ENCODE measurements at regions not wholly inside any gene's neighbourhood (a gene's known extent, or its start where the extent isn't known, plus 50 kb on each side); places are given as distances from the start of the nearest gene placed in this dataset.
"Not testable (repeated sequence)": the region's sequence is repeated elsewhere in the genome, so short reads cannot be mapped to it uniquely, and the experiment has no call there.

DNA sequence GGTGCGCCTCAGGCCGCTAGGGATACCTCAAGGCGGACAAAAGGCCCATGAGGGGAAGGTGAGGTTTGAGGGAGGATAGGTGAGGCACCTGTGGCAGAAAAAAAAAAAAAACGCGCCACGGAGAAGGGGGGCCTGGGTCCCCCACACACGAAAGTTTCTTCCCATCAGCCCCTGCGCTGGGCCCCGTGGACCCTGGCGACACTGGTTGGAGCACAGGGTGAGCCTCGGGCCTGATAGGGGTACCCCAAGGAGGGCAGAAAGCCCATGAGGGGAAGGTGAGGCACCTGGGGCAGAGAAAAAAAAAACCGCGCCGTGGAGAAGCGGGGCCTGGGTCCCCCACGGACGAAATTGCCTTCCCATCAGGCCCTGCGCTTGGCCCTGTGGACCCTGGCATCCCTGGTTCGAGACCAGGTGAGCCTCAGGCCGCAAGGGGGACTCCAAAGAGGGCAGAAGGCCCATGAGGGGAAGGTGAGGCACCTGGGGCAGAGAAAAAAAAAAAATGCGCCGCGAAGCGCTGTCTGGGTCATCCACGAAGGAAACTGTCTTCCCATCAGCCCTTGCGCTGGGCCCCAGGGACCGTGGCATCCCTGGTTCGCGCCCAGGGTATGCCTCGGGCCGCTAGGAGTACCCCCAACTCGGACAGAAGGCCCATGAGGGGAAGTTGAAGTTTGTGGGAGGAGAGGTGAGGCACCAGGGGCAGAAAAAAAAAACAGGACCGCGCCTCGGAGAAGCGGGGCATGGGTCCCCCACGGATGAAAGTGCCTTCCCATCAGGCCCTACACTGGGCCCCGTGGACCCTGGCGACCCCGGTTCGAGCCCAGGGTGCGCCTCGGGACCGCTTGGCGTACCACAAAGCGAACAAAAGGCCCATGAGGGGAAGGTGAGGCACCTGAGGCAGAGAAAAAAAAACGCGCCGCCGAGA lies 226.2 kb downstream of the CCDC74A start:
- no peak for DNase-seq

- DNase-seq: no peak
Measured at GRCh38 chr2:131754929-131755720, 227.4 kb downstream of the CCDC74A start.

GRCh38 chr2:131756141-131756907 lies 228.6 kb downstream of the CCDC74A start:
- DNase-seq: no peak

DNA sequence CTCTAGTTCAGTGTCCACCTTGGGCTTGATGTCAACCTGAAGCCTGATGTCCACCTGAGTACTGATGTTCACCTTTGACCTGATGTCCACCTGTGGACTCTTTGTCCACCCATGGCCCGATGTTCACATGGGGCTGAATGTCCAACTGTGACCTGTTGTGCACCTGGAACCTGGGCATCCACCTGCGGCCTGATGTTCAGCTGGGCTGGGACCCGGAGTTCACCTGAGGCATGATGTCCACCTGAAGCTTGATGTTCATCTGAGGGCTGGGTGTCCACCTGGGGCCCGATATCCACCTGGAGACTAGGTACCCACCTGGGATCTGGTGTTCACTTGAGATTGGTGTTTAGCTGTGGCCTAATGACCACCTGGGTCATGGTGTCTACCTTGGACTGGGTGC lies 231.3 kb downstream of the CCDC74A start:
- not testable (repeated sequence) for DNase-seq

- DNase-seq: not testable (repeated sequence)
Measured at GRCh38 chr2:131774955-131775555, 247.4 kb downstream of the CCDC74A start.

- peak; percentile 34 for DNase-seq
Measured at GRCh38 chr2:131775903-131776506, 248.3 kb downstream of the CCDC74A start.

DNA sequence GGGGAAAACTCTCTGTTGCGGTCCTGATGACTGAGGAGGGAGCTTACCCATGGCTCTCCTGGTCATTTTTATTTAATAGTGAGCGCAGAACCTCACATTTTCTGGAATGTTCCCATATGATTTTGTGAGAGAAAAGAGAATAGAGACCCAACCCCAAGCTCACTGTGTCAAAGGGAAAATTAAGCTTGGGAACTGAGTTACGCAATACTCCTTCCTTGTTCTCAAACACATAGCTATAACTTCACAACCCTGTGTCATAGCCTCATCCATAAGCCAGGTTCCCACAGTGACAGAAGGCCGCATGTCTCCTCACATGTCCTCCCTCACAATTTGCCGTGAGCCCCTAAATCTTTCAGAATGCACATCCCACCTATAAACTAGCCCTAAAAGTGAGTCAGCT lies 252.8 kb downstream of the CCDC74A start:
- not testable (repeated sequence) for DNase-seq

DNA sequence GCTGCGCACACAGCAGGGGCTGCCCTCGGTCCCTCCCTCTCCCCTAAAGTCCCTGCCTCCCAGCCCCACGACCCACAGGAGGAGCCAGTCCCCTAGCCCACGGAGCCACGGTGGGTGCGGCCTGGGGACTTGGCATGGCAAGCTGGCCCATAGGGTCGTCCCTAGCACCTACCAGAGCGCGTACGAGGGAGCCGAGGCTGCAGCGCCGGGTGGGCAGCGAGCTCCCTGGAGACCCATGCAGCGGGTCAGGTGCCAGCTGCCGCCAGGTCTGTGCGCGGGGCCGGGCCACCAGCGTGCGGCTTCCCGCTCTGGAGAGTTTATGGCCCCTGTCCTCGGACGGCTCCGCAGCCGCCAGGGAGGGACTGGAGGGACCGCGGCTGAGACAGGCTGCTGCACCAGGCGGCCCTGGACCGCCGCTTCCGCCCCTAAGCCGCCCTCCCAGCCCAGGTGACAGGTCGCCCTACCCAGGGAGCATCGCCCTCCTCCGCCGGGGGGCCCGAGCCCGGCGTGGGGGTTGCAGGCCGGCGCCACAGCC lies 273.6 kb downstream of the CCDC74A start:
- no peak for DNase-seq

- peak; percentile 81 for DNase-seq
Measured at GRCh38 chr2:131801745-131802350, 274.2 kb downstream of the CCDC74A start.

DNA sequence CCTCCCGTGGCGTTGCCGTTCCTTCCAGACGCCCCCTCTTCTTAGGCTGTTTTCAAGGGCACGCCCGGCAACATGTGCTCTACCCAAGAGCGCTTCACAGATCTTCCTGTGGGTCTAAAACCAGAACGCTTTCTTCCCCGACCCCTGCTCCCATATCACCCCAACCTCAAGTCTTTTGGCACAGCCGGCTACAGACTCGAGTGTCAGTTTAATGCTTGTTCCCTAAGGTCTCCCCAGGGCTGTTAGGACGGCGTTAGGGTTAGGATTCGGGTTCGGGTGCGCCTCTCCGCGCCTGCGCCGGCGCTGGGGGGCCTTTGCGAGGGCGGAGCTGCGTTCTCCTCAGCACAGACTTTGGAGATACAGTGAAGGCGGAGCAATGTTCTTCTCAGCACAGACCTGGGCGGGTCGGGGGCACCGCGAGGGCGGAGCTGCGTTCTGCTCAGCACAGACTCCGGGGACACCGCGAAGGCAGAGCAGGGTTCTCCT lies 274.7 kb downstream of the CCDC74A start:
- peak; percentile 39 for DNase-seq

- DNase-seq: not testable (repeated sequence)
Measured at GRCh38 chr2:131803237-131803636, 275.5 kb downstream of the CCDC74A start.

- not testable (repeated sequence) for DNase-seq
Measured at GRCh38 chr2:131812605-131813004, 284.9 kb downstream of the CCDC74A start.

DNA sequence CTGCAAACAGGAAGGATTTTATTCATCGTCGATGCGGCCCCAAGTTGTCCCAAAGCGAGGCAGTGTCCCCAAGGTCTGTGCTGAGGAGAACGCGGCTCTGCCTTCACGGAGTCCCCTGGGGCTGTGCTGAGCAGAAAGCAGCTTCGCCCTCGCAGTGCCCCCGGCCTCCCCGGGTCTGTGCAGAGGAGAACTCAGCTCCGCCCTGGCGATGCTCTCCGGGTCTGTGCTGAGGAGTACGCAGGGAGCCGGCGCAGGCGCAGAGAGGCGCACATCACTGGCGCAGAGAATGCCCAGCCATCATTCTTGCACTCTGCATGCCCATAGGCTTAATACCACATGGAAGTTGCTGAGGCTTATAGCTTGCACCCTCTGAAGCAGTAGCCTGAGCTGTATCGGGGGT lies 285.7 kb downstream of the CCDC74A start:
- DNase-seq: not testable (repeated sequence)

GRCh38 chr2:131818267-131818973 lies 290.7 kb downstream of the CCDC74A start:
- not testable (repeated sequence) for DNase-seq

DNA sequence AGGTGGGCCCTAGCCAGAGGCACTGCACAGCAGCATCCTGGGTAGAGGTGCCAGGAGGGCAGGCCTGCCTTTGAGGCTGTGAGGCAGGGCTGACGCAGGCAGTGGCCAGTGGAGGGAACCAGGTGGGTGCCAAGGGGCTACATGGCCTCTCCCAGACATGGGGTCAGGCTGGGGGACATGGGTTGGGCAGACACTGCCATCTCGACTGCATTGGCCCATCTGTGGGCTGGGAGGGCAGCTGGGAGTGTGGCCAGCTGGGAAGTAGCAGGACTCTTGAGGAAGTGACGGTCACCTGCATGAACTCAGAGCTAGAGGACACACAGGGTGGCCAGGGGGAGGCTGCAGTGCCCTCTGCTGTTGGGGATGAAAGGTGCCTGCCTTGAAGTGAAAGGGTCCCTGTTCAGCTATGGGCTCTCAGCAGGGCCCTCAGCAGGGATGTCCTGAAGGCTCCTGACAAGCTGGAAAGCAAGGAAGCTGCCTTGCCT lies 294.6 kb downstream of the CCDC74A start:
- not testable (repeated sequence) for DNase-seq

- not testable (repeated sequence) for DNase-seq
Measured at GRCh38 chr2:131823058-131823457, 295.4 kb downstream of the CCDC74A start.

DNA sequence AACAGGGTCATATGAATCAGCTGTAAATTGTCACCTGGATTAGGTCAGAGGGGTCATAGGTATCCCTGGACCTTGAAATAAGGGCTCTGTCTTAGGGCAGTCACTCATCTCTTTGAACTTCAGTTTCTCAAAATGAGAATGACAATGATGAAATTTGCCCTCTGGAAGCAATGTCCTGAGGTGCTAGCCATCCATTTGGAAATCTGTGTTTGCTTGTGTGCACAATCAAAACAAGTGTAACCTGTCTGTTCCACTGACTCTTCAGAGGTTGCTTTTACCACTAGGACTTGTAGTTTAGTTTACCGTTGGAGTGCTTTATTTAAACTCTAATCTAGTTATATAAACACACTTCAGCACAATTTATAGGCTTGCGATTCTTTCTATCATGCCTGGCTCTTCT lies 297.3 kb downstream of the CCDC74A start:
- DNase-seq: not testable (repeated sequence)

DNA sequence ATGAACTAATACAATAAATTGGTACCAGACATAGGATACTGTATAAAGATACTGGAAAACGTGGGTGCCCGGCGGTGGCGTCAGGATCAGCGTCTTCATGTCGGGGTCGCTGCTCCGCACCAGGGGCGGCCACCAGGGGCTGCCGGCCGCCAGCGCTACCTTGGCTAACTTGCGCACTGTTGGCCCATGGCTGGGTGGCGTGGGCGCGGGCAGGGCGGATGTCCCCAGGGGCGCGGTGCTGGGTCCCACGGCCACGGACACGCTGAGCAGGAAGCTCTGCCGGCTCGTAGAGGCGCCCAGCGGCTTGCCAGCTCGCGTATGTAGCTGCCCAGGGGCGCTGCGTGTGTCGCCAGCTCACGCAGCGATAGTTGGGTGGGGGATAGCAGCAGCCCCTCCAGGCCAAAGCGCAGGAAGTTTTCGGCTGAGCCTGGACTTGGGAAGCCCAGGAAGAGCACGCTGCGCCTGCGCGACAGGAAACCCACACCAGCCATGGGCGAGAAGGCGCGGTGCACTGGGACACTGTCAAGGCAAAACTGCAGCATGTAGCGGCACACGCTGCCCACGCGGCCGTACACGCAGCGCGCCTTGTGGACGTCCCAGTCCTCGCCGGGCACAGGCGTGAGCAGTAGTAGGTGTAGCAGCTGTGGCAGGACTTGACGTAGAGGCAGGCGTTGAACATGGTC lies 299.9 kb downstream of the CCDC74A start:
- DNase-seq: no peak

DNA sequence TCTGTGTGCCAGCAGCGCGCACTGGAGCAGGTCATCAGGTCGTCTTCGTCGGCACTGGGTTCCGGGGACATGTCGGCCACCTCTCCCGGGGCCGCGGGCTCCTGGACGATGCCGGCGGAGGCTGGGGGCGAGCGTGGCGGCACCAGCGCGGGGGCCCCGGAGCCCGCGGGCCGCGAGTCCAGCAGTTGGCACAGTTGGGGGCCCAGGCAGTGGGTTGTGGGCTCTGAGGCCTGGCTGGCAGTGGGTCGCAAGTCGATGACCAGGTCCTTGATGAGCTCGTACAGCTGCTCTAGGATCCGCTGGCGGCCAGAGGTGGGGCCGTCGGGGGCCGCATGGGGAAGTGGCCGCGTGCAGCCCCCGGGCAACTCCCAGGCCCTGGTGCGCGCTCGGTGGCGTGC lies 300.5 kb downstream of the CCDC74A start:
- DNase-seq: no peak
